ENCODE measurements at regions not wholly inside any gene's neighbourhood (a gene's known extent, or its start where the extent isn't known, plus 50 kb on each side); places are given as distances from the start of the nearest gene placed in this dataset.

DNA sequence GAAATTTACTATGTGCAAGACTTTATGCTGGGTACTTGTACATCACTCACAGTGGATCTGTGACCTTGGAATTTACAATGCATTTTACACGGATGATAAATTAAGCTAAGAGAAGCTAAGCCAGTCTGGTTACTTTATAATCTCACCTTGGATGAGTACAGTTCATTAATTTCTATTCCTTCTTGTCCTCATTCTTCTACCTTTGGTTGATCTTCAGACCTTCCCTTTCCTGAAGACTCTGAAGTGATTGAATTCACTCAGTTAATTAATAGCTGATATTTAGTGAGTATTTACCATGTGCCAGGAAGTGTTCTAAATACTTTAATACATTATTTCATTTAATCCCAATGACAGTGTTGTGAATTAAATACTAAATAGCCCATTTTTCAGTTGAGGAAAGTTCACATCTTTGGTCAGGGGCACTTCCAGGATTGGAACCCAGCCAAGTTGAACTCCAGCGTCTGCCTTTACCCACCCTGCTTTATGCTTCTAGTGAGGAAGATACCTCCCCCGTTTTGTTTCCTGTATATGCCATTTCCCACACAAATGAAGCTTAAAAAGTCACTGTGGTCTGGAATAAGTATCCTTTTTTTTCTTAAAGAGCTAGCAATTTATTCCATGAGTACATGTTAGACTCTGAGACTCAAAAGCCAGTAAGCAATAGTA lies 146.6 kb downstream of the TLR5 start:
- H3K27ac ChIP-seq (ENCODE audit: low read length) = no peak overlapping the region
- no peaks in the 10 kb centered on the region for H3K27me3 ChIP-seq (ENCODE audit: low read depth, low read length)
- H3K9me3 ChIP-seq (ENCODE audit: control insufficient read depth in 1 of 2, low read length in 2 of 2) = no peaks in the 10 kb centered on the region
- H3K36me3 ChIP-seq (ENCODE audit: control insufficient read depth in 1 of 2, insufficient read depth in 2 of 2, low read length in 2 of 2) = no peaks in the 10 kb centered on the region
- H3K4me3 ChIP-seq (ENCODE audit: low read depth in 1 of 2, low read length in 2 of 2) = no peak overlapping the region
- no peaks in the 10 kb centered on the region for H3K4me1 ChIP-seq (ENCODE audit: control insufficient read depth in 1 of 2, insufficient read depth in 2 of 2, low read length in 2 of 2)

DNA sequence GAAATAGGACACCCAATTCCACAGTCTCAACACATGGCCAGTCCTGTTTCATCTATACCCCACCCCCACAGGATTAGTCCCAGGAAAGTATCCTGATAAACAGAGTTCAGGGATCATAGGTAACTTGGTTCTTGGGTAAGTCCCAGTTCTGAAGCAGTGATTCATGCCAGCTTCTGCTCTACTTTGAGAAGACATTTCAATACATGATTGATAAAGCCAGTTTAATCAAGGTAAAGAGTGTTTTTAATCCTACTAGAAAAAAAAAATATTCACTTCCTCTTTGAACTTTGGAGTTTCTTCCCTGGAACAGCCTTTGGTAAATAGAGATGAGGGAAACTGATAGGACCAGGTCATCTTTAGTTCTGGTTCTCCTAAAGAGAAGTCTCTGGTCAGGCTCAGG lies 142.4 kb downstream of the TLR5 start:
- Histone ChIP-seq H3K4me1 (ENCODE audit: control insufficient read depth in 1 of 2, insufficient read depth in 2 of 2, low read length in 2 of 2) (peaks cover 0 to 10% of the 10 kb centered on the region in 2 donors), H3K27ac (ENCODE audit: low read length) (no peak overlapping the region), H3K9me3 (ENCODE audit: control insufficient read depth in 1 of 2, low read length in 2 of 2) (no peaks in the 10 kb centered on the region), H3K36me3 (ENCODE audit: control insufficient read depth in 1 of 2, insufficient read depth in 2 of 2, low read length in 2 of 2) (peaks cover 13 to 23% of the 10 kb centered on the region in 2 donors), H3K27me3 (ENCODE audit: low read depth, low read length) (no peaks in the 10 kb centered on the region), H3K4me3 (ENCODE audit: low read depth in 1 of 2, low read length in 2 of 2) (no peak overlapping the region)

DNA sequence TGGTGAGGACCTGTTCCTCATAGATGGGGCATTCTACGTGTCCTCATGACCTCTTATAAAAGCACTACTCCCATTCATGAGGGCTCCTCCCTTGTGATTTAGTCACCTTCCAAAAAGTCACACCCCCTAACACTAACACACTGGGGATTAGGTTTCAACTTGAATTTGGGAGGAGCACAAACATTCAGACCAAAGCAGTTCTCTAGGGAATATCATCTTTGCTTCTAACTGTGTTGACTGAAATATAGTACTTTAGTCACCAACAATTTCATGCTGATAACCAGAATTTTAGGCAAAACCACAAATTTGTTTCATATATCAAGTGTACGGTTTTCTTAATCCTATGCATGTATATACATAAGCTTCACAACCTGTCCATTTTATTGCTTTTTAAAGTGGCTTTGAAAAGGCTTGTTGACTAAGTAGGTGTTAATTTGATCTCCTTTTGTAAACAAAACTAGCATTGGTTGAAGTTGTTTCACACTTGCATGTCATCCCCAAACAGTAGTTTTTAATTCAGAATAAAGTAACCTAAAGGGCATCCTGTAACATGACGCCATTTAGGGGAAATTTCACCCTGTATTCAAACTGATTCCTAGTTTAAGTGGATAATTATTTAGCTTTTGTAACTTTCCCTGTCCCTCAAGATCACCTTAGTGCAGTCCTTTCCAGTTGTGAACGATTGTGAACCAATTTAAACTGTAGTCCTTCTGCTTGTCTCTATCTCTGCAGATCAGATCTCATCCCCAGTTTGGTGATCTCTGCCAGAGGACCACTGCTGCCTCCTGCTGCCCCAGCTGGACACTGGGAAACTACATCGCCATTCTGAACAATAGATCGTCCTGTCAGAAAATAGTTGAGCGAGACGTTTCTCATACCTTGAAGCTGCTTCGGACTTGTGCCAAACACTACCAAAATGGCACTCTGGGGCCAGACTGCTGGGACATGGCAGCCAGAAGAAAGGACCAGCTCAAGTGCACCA lies 141.1 kb downstream of the TLR5 start:
- Histone ChIP-seq H3K27me3 (ENCODE audit: low read depth, low read length) (no peaks in the 10 kb centered on the region), H3K36me3 (ENCODE audit: control insufficient read depth in 1 of 2, insufficient read depth in 2 of 2, low read length in 2 of 2) (peaks cover 13 to 23% of the 10 kb centered on the region in 2 donors), H3K9me3 (ENCODE audit: control insufficient read depth in 1 of 2, low read length in 2 of 2) (no peaks in the 10 kb centered on the region), H3K4me1 (ENCODE audit: control insufficient read depth in 1 of 2, insufficient read depth in 2 of 2, low read length in 2 of 2) (peaks cover 0 to 17% of the 10 kb centered on the region in 2 donors), H3K27ac (ENCODE audit: low read length) (no peak overlapping the region), H3K4me3 (ENCODE audit: low read depth in 1 of 2, low read length in 2 of 2) (no peak overlapping the region)

DNA sequence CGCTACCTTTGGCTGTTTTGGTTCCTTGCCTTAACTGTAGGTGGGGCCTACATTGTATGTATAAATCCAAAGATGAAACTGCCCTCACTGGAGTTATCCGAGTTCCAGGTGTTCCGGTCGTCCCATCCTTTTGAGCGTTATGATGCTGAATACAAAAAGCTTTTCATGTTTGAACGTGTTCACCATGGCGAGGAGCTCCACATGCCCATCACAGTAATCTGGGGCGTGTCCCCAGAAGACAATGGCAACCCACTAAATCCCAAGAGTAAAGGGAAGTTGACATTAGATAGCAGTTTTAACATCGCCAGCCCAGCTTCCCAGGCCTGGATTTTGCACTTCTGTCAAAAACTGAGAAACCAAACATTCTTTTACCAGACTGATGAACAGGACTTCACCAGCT lies 139.5 kb downstream of the TLR5 start:
- no peak overlapping the region for H3K4me3 ChIP-seq (ENCODE audit: low read depth in 1 of 2, low read length in 2 of 2)
- no peak overlapping the region for H3K27ac ChIP-seq (ENCODE audit: low read length)
- peaks cover 13 to 23% of the 10 kb centered on the region in 2 donors for H3K36me3 ChIP-seq (ENCODE audit: control insufficient read depth in 1 of 2, insufficient read depth in 2 of 2, low read length in 2 of 2)
- H3K27me3 ChIP-seq (ENCODE audit: low read depth, low read length) = no peaks in the 10 kb centered on the region
- no peaks in the 10 kb centered on the region for H3K9me3 ChIP-seq (ENCODE audit: control insufficient read depth in 1 of 2, low read length in 2 of 2)
- peaks cover 0 to 26% of the 10 kb centered on the region in 2 donors for H3K4me1 ChIP-seq (ENCODE audit: control insufficient read depth in 1 of 2, insufficient read depth in 2 of 2, low read length in 2 of 2)

DNA sequence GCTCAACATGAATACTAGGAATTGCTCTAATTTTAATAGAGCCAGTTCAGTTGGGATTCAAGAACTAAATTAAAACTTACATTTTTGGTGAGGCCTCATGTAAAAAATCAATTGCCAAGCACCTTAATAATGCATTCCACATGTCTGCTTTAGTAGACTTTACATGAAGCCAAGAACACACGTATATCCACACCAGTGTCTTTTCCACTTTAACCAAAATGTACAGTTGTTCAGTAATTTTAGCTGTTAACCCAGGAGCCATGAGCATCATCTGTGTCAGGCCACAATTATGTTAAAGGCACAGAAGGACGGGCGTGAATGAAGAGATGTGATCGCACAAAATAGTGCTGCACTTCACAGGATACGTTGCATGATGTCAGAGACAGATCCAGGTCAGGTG lies 136.7 kb downstream of the TLR5 start:
- Histone ChIP-seq H3K36me3 (ENCODE audit: control insufficient read depth in 1 of 2, insufficient read depth in 2 of 2, low read length in 2 of 2) (peaks cover 13 to 23% of the 10 kb centered on the region in 2 donors), H3K9me3 (ENCODE audit: control insufficient read depth in 1 of 2, low read length in 2 of 2) (no peaks in the 10 kb centered on the region), H3K4me1 (ENCODE audit: control insufficient read depth in 1 of 2, insufficient read depth in 2 of 2, low read length in 2 of 2) (peaks cover 3 to 36% of the 10 kb centered on the region in 2 donors), H3K4me3 (ENCODE audit: low read depth in 1 of 2, low read length in 2 of 2) (no peak overlapping the region), H3K27me3 (ENCODE audit: low read depth, low read length) (no peaks in the 10 kb centered on the region), H3K27ac (ENCODE audit: low read length) (no peak overlapping the region)

DNA sequence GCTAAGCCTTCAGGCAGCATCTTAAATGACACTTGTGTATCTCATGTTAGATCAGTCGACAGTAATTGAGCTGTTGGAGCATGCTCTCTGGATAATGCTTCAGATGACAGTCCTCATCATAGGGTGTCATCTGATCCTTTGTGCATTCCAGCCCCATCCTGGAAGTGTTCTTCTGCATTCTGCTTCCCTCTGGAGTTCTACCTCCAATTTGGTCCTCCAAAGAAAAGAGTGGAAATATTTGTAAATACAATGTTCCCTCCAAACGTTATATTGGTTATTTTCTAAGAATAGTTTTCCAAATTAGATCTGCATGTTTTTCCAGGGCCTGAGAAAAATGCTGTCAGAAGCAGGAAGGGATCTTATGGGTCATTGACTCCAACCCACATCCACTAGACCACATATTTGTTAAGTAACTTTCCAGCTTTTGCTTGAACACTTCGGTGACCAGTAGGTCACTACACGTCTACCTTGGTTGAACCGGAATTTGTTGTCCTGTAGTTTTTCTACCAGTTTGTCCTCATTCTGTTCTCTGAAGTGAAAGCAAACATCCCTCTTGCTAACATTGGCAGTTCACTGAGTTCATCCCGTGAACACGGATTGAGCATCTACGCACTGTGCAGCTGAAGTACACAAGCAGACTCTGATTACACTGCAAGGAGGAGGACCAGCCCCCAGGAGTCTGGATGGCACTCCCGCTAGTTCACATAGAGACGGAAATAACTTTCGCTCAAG lies 136.0 kb downstream of the TLR5 start:
- H3K4me1 ChIP-seq (ENCODE audit: control insufficient read depth in 1 of 2, insufficient read depth in 2 of 2, low read length in 2 of 2) = peaks cover 4 to 37% of the 10 kb centered on the region in 2 donors
- no peaks in the 10 kb centered on the region for H3K9me3 ChIP-seq (ENCODE audit: control insufficient read depth in 1 of 2, low read length in 2 of 2)
- H3K27me3 ChIP-seq (ENCODE audit: low read depth, low read length) = no peaks in the 10 kb centered on the region
- no peak overlapping the region for H3K4me3 ChIP-seq (ENCODE audit: low read depth in 1 of 2, low read length in 2 of 2)
- H3K36me3 ChIP-seq (ENCODE audit: control insufficient read depth in 1 of 2, insufficient read depth in 2 of 2, low read length in 2 of 2) = peaks cover 12 to 23% of the 10 kb centered on the region in 2 donors
- H3K27ac ChIP-seq (ENCODE audit: low read length) = no peak overlapping the region

DNA sequence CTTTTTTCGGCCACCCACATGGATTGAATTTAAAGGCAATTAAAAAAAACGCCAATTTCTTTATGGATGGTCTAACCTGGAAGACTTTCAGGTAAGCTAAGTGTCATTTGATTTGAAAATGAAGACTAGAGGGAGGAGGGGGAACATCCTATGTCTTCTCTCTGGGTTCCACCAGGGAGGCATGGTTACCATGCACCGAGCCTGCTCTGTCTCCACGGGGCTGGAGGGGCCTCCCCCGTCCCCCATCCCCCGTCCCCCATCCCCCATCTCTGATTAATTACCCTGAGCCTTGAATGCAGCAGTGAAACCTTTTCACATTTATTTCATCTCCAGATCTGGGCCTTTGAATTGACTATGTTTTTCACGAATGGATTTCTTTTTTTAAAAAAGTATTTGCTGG lies 135.1 kb downstream of the TLR5 start:
- H3K27ac ChIP-seq (ENCODE audit: low read length) = no peak overlapping the region
- H3K36me3 ChIP-seq (ENCODE audit: control insufficient read depth in 1 of 2, insufficient read depth in 2 of 2, low read length in 2 of 2) = peaks cover 4 to 14% of the 10 kb centered on the region in 2 donors
- H3K4me3 ChIP-seq (ENCODE audit: low read depth in 1 of 2, low read length in 2 of 2) = no peak overlapping the region
- H3K27me3 ChIP-seq (ENCODE audit: low read depth, low read length) = no peaks in the 10 kb centered on the region
- no peaks in the 10 kb centered on the region for H3K9me3 ChIP-seq (ENCODE audit: control insufficient read depth in 1 of 2, low read length in 2 of 2)
- H3K4me1 ChIP-seq (ENCODE audit: control insufficient read depth in 1 of 2, insufficient read depth in 2 of 2, low read length in 2 of 2) = peaks cover 4 to 38% of the 10 kb centered on the region in 2 donors

DNA sequence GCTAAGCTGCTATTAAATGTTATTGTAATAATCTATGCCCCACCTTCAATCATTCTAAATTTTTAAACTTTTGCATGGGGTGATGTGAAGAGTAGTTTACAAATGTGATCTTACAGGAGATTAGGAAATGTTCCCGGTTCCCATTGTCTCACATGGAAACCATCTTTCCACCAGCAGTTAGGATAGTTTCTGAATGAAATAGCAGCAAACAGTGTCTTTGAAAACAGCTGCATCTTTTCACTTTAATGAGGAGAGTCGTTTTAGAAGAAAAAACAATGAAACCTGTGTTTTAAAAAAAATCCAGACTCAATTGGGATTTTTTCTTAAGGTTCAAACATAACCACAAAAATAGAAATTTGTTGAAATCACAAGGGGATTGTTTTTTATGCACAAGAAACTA lies 134.2 kb downstream of the TLR5 start:
- Histone ChIP-seq H3K36me3 (ENCODE audit: control insufficient read depth in 1 of 2, insufficient read depth in 2 of 2, low read length in 2 of 2) (peaks cover 0 to 6% of the 10 kb centered on the region in 2 donors), H3K4me1 (ENCODE audit: control insufficient read depth in 1 of 2, insufficient read depth in 2 of 2, low read length in 2 of 2) (peaks cover 4 to 39% of the 10 kb centered on the region in 2 donors), H3K27me3 (ENCODE audit: low read depth, low read length) (no peaks in the 10 kb centered on the region), H3K9me3 (ENCODE audit: control insufficient read depth in 1 of 2, low read length in 2 of 2) (no peaks in the 10 kb centered on the region), H3K4me3 (ENCODE audit: low read depth in 1 of 2, low read length in 2 of 2) (no peak overlapping the region), H3K27ac (ENCODE audit: low read length) (no peak overlapping the region)

DNA sequence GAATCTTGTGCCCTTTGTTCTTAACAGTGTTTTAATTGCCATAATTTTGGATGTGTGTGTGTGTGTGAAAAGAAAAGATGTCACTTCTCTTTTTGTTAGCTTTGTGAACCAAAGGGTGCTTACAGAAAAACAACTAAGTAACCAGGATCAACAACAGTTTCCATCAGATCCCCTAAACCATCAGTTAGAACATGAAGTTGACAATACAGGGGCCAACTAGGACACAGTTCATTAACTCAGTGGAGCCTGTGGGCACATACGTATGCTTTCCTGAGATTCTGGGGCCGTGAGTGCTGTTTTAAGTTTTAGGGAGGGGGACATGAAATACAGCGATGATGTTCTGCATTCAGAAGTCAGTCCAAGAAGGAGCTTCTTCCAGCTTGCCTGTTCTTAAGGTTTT lies 133.6 kb downstream of the TLR5 start:
- no peaks in the 10 kb centered on the region for H3K9me3 ChIP-seq (ENCODE audit: control insufficient read depth in 1 of 2, low read length in 2 of 2)
- no peaks in the 10 kb centered on the region for H3K36me3 ChIP-seq (ENCODE audit: control insufficient read depth in 1 of 2, insufficient read depth in 2 of 2, low read length in 2 of 2)
- no peaks in the 10 kb centered on the region for H3K27me3 ChIP-seq (ENCODE audit: low read depth, low read length)
- H3K4me1 ChIP-seq (ENCODE audit: control insufficient read depth in 1 of 2, insufficient read depth in 2 of 2, low read length in 2 of 2) = peaks cover 4 to 39% of the 10 kb centered on the region in 2 donors
- no peak overlapping the region for H3K27ac ChIP-seq (ENCODE audit: low read length)
- H3K4me3 ChIP-seq (ENCODE audit: low read depth in 1 of 2, low read length in 2 of 2) = no peak overlapping the region

DNA sequence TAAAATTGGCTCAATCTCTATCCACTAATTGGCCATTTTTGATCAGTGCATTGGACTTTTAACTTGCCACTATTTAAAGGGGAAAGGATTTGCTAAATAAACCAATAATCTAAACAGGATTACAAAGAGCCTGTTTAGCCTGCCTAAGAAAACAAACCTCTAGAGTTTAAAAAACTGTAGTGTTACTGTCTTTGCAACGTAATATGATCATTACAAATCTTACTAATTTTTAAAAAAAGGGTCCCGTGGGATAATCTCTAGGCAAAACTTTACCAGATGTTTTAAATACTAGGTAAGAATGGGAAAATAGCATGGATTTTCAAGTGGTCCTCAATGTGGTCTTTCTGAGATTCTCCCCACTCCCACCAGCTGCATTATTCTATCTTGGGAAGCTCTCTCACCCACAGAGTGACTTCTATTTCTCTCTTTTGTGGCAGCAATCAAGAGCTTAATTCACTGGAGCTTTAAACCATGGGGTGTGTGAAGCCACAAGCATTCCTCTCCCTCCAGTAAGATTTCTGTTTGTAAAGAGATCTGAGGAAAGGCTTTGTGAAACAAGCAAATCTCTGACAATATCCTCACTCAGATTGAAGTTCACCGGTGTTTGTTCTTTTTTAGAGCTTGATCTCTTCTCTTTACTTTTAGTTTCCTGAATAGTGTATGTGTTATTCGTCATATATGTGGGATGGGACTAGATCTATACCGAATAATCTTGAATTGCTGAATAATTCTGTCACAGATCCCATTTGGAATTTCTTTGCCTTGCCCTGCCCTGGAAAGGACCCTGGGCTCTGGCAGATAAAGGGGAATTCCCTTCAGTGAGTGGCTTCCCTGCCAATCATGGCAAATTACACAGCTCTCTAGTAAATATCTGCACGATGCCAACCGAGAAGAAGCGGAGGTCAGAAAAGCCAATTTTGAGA lies 132.2 kb downstream of the TLR5 start:
- Histone ChIP-seq H3K27ac (ENCODE audit: low read length) (no peak overlapping the region), H3K9me3 (ENCODE audit: control insufficient read depth in 1 of 2, low read length in 2 of 2) (no peaks in the 10 kb centered on the region), H3K4me1 (ENCODE audit: control insufficient read depth in 1 of 2, insufficient read depth in 2 of 2, low read length in 2 of 2) (peaks cover 4 to 28% of the 10 kb centered on the region in 2 donors), H3K27me3 (ENCODE audit: low read depth, low read length) (no peaks in the 10 kb centered on the region), H3K36me3 (ENCODE audit: control insufficient read depth in 1 of 2, insufficient read depth in 2 of 2, low read length in 2 of 2) (no peaks in the 10 kb centered on the region), H3K4me3 (ENCODE audit: low read depth in 1 of 2, low read length in 2 of 2) (no peak overlapping the region)
